NCI-H1105 (cell line): ENCODE measurements at regions not wholly inside any gene's neighbourhood (a gene's known extent, or its start where the extent isn't known, plus 50 kb on each side); places are given as distances from the start of the nearest gene placed in this dataset.
"Not testable (repeated sequence)": the region's sequence is repeated elsewhere in the genome, so short reads cannot be mapped to it uniquely, and the experiment has no call there.

ENCODE experiments used
- DNase-seq: peaks from one replicate; lab custom pipeline; 2025; lab: John Stamatoyannopoulos, UW

GRCh38 chr2:126051737-126052240, 604.2 kb upstream of the GYPC start:
- DNase-seq, result not testable (repeated sequence)

- DNase-seq, result no peak
These were observed 596.6 kb upstream of the GYPC start for GRCh38 chr2:126059379-126059778.

- DNase-seq, result no peak
These were observed 570.8 kb upstream of the GYPC start for GRCh38 chr2:126085011-126085795.

- DNase-seq, result no peak
These were observed 555.0 kb upstream of the GYPC start for GRCh38 chr2:126100962-126101361.

- DNase-seq, result no peak
These were observed 550.0 kb upstream of the GYPC start for GRCh38 chr2:126106006-126106405.

GRCh38 chr2:126107883-126108282, 548.1 kb upstream of the GYPC start:
- no peak for DNase-seq

GRCh38 chr2:126115975-126116374, 540.0 kb upstream of the GYPC start:
- DNase-seq, result no peak

- DNase-seq, result no peak
These were observed 538.1 kb upstream of the GYPC start for GRCh38 chr2:126117886-126118285.

GRCh38 chr2:126145752-126146151, 510.2 kb upstream of the GYPC start:
- DNase-seq, result no peak

- no peak for DNase-seq
These were observed 501.6 kb upstream of the GYPC start for GRCh38 chr2:126154256-126154785.

GRCh38 chr2:126160950-126161349, 495.0 kb upstream of the GYPC start:
- DNase-seq, result not testable (repeated sequence)

GRCh38 chr2:126172631-126173184, 483.2 kb upstream of the GYPC start:
- DNase-seq, result no peak

- no peak for DNase-seq
These were observed 480.7 kb upstream of the GYPC start for GRCh38 chr2:126175222-126175621.

- DNase-seq, result no peak
These were observed 478.5 kb upstream of the GYPC start for GRCh38 chr2:126177479-126177878.

GRCh38 chr2:126187668-126188067, 468.3 kb upstream of the GYPC start:
- DNase-seq, result no peak

- no peak for DNase-seq
These were observed 466.4 kb upstream of the GYPC start for GRCh38 chr2:126189527-126189926.

GRCh38 chr2:126200538-126200937, 455.4 kb upstream of the GYPC start:
- no peak for DNase-seq

- DNase-seq, result no peak
These were observed 447.7 kb upstream of the GYPC start for GRCh38 chr2:126208266-126208665.

GRCh38 chr2:126212735-126213134, 443.2 kb upstream of the GYPC start:
- no peak for DNase-seq

- DNase-seq, result no peak
These were observed 436.9 kb upstream of the GYPC start for GRCh38 chr2:126219081-126219480.

GRCh38 chr2:126220331-126220730, 435.6 kb upstream of the GYPC start:
- DNase-seq, result no peak

- no peak for DNase-seq
These were observed 434.5 kb upstream of the GYPC start for GRCh38 chr2:126221506-126221905.

GRCh38 chr2:126222278-126222677, 433.7 kb upstream of the GYPC start:
- no peak for DNase-seq
